DOHH2 (cell line): ENCODE measurements at regions not wholly inside any gene's neighbourhood (a gene's known extent, or its start where the extent isn't known, plus 50 kb on each side); places are given as distances from the start of the nearest gene placed in this dataset.
"Not testable (repeated sequence)": the region's sequence is repeated elsewhere in the genome, so short reads cannot be mapped to it uniquely, and the experiment has no call there.

Source experiments
- CTCF ChIP-seq: fragments of 200-600 bp; sonication (generic); IDR thresholded peaks from one replicate; pipeline ENCODE4 v1.5.1; 2014; ENCODE audit warnings: antibody characterized with exemption, mild to moderate bottlenecking, low read depth, low read length; ENCODE audit not compliant: poor library complexity, severe bottlenecking
- EZH2phosphoT487 ChIP-seq: fragments of 200-600 bp; sonication (generic); IDR thresholded peaks from 2 replicates; pipeline ENCODE4 v1.6.1; 2017; ENCODE audit warnings: borderline replicate concordance, mild to moderate bottlenecking, antibody characterized with exemption, low read length, moderate library complexity, mixed read lengths

- TF ChIP-seq CTCF, EZH2phosphoT487: not testable (repeated sequence)
Measured at GRCh38 chr4:42288876-42289275, 108.4 kb upstream of the SHISA3 start.
